Left forelimb (tissue), 1 donor: ENCODE measurements at regions not wholly inside any gene's neighbourhood (a gene's known extent, or its start where the extent isn't known, plus 50 kb on each side); places are given as distances from the start of the nearest gene placed in this dataset.

Source experiments
- DNase-seq: peaks from one replicate; pipeline ENCODE4 v3.0.0-alpha.2; 2018; ENCODE audit warnings: low spot score

DNA sequence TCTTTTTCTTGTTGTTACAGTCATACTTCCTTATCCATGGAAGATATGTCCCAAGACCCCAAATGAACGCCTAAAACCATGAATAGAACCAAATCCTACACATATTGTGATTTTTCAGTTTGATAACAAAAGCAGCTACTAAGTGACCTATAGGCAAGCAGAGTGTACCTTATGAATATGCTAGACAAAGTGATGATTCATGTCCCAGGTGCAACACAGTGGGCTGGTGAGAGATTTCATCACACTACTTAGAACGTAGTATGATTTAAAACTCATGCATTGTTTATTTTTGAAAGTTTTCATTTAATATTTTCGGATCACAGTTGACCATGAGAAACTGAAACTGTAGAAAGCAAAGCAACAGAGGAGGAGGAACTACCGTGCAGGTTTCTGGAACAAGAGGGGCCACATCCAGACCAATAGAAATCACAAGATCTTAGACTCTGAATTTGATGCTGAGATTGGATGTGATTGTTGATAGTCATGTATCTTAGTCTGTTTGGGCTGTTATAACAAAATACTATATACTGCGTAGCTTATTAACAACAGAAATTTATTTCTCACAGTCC is 470.8 kb upstream of the VRK2 start:
- DNase-seq: no peak

DNA sequence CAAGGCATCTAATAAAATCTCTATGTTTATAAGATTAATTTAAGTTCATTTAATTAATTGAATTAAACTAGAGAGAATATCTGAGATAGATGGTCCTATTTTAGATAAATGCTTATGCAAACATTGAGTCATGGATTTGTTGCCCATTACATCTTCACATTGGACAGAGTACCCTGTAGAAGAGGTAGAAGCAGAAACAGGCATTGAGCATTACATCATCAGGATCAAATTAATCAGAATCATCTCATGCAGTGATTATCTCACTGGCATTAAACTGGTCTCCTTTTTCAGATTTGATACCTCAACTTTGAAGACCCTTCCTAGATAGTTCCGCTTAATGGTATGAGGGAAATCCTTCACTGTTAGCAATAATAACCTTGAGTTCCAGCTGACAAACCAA is 469.6 kb upstream of the VRK2 start:
- DNase-seq: no peak

DNA sequence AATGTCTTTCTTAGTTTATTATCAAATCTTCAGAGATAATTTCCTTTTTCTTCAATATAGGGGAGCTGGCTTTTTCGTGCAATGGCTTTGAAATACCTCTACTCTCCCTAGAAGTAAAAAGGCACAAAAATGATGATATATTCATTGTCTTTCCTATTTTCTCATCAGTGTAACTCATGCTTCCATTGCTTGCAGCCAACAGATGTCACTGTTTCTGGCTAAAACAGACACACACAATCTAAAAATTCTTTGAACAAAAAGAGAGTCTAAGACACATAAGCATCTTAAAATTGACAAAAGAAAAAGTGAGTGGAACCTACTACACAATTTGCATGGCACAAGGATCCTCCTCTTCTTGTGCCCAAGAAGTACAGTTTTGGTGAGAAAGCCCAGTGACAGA is 448.7 kb upstream of the VRK2 start:
- DNase-seq: no peak

DNA sequence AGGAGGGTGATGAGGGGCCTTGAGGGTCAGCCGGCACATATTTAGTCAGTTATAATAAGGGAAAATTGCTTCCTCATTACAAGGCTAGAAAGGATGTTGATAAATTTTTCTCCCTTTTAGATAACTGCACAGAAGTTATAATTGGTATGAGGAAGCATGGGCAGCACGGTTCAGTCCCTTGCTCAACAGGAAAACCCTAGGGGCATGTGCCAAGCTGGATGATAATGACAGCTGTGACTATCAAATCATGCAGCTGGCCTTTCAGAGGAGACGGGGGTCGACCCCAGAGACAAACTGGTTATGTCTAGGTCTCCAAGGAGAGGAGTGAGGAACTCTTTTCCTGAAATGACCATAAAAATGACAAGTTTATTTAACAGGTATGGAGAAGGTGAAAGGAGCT is 448.1 kb upstream of the VRK2 start:
- DNase-seq: no peak

DNA sequence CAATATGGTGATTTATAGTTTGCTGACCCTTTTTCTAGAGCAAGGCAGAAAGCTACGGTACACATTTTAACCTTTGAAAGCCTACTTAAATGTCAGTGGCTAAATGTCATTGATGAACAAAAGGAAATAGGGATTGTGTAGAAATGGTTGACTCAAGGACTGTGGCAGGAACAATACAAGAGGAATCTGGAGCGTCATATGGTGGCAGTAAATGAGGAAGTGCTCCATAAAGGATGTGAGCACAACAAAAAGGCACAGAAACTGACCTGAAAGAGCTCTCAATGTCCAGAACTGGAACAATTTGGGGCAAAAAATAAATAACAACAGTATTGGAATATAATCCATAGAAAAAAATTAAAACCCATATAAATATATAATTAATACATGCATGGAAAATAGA is 443.9 kb upstream of the VRK2 start:
- DNase-seq: no peak

DNA sequence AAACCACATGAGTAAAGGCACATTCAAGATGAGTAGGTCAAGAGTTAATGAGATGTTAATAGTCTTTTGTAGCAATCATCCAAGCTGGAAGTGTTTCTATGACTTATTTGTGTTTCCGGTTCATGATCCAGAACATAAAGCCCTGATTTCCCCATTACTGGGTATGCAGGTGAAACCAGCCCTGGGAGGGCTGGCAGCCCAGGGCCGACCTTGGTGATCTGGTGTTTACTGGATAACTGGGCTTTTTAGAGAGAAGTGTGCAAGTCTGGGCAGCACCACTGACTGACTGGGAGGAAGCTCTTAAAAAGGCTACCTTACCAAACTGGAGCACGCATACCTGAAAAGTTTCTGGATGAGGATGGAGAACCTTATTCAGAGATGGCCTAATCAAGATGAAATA is 431.6 kb upstream of the VRK2 start:
- no peak for DNase-seq

DNA sequence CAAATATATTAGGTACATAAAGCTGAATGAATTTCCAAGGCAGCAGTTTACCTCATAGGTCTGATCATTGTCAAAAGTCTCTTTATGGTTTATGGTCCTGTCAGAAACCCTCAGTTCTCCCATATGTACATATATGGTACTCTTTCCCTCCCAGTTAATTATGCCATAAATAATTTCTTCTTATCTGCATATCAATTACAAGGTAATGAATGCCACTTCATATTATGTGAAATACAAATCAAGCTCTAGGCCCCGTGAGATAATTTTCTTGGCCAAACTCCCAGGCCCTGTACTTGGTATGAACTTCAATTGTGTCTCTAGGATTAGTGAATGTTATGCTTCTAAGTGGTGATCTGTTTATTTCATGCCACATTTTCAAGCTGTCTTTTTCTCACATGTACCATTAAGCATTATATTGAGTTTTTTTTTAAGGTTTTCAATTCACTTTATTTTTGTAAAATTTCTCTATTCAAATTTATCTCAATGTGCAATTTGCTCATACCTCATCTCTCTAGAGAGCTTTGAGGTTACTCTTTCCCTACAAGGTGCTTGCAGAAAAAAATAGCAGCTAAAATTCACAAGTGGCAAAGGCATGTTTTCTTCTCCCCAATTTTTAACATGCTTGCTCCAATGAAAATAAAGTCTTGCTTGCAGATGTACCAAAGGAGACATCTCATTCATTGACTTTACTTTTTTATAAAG is 430.6 kb upstream of the VRK2 start:
- DNase-seq: no peak

DNA sequence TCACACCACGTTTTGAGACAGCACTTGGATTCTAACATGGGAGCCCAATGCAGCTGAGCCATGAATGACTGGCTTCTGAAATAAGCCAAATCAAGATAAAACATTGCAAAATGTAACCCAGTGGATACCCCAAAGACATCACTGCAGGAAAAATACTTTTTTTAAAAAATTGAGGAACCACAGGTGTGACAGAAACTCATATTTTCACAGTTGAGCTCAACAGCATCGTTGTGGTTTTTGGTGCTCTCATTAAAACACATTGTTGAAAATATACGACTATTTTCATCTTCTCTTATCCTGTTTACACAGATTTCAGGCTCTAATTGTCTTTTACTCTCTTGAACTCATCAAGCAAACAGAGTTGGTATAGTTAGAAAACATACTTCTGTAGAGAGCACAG is 429.3 kb upstream of the VRK2 start:
- no peak for DNase-seq

DNA sequence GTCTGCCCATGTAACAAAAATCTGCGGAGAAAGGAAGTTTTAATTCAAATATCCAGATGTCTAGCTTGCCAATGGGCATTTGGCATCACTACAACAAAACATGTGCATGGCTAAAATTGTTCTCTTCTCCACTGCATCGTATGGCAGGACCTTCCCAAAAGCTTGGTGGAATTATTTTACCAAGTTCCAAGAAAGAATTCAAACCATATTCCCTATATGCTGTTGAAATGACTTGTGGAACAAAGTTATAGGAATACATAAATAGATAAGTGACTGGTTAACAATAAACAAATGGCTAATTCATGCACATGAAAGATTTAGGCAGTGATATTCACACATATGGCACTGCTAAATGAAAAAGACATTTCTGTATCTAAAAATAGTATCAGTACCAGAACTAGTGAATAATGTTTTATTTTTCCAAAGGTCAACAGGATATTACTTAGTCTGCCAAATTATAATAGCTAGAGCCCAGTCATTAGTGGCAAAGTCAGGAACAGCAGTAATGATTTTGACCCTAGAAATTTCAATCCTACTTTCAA is 425.4 kb upstream of the VRK2 start:
- DNase-seq: no peak

DNA sequence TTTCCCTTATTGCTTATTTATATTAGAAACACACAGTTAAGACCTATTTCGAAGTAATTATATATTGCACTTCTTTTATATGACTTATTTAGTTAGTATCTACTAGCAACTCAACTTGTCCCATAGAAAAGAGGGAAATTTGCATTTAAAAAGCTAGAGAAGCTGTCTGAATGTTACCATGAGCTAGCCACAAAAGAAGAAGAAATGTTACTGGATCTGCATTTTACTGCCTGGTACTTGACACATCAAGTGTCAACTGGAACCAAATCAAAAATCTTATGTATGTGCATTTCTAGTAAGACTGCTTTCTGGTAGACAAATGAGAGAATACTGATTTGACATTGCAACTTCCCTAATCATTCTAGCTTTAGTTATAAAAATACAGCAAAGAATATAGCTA is 424.6 kb upstream of the VRK2 start:
- no peak for DNase-seq

DNA sequence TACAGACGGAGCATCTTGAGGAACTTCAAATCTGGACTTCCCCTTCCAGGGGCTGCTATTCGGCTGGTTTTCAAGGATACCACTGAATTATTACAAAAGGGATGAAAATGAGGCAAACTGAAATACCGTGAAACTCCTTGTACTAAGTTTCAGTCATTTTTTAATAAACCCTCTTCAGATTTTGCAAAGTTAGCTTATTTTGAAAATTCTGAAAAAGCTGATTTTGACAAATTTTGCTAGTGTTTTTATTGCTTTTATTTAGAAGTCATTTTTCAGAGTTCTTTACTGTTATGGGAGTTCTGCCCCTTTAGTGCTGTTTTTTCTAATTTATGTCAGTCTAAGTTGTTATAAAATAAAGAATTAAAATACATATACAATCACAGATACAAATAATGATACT is 390.4 kb upstream of the VRK2 start:
- DNase-seq: no peak

DNA sequence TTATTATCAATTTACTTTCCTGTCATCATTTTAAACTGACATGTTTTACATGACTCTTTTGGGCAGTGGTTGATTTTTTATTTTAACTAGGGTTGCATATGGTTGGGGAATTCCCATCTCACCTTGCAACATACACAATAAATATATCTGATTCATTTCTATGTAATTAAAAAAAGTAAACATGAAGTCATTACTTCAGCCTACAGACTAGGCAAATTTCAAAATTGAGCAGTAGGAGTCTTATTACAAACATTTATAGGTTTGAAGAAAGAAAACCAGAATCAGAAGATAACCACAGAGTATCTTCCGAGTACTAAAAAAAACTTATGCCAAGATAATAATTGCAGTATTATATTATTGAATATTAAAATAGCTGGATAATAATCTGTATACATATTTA is 377.0 kb upstream of the VRK2 start:
- no peak for DNase-seq

DNA sequence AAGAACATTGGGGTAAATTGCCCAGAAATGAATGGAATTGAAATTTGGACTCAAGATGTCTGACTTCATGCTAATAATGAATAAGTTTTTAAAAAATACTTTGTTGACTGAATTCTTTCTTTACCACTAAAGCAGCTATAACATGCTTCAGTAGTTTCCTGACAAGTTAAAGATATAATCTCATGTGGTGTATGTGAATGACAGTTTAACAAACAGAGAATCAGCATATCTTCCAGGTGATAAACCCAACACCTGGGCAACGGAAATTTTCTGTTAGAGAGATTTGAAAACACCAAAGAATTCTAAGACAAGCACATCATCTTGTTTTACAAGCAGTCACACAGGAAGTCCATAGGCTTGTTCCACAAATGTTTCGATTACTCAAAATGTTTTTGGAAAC is 372.6 kb upstream of the VRK2 start:
- DNase-seq: no peak

DNA sequence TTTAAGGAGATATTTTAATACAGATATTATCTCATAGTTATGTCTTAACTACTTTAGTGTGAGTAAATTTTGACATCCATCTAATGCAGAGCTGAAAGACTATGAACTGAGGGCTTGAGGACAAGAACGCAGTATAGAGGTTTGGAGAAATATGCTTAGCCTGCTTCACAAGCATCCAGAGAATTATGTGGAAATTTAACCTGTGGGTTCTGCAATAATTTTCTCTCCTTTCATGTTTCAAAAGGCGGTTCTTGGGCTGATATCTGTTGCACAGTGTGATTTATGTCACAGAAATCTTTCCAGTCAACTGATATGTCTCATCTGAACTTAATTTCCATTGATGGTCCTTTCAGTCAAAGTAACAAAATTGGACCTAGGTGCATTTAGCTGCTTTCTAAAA is 371.9 kb upstream of the VRK2 start:
- no peak for DNase-seq

DNA sequence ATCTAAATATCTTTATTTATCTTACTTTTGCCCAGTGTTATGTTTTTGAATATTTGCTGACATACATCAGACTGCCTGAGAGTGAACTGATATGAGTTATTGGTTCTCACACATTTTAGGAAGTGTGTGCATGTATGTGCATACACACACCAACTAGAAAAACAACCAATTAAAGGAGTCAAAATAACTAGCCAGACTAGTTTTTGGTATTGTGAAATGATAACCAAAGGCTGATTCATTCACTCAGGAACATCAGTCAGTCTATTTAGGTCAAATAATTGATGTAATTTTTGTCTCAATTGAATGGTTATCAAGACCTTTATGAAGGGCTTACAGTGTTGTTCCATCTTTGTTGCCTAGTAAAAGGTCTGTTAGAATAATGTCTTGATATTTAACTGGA is 369.3 kb upstream of the VRK2 start:
- no peak for DNase-seq

DNA sequence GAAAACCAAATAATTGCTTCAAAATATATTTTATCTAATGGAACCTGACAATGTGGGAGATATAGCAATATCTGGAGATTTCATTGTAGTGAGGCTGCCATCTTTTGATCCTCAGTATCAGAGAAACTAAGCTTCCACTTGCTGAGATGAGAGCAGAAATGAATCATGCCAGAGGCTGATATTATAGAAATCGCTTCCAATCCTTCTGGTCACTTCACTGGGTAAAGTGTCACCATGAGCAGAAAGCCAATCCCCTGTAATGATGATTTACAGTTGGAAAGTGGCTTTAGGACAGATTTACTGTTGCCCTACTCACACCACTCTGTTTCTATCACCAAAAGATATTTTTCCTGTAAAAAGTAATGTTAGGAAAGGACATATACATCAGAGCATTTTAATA is 365.0 kb upstream of the VRK2 start:
- no peak for DNase-seq

DNA sequence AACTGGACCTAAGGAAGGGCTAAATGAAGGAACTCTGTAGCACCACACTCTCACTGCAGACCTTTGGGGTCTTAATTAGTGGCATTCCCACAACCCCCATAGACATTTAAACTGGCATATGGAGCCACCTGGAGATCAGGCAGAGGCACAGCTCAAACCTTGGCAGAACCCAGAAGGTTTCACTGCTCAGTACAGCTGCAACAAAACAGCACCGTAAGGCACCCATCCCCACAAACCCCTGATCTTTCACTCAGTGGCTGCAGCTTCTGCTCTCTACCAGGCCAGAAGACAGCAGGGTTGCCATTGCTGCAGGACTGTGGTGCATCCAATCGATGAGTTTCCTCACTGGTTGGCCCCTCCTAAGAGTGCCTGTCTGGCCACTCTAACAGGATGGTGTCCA is 361.6 kb upstream of the VRK2 start:
- no peak for DNase-seq

DNA sequence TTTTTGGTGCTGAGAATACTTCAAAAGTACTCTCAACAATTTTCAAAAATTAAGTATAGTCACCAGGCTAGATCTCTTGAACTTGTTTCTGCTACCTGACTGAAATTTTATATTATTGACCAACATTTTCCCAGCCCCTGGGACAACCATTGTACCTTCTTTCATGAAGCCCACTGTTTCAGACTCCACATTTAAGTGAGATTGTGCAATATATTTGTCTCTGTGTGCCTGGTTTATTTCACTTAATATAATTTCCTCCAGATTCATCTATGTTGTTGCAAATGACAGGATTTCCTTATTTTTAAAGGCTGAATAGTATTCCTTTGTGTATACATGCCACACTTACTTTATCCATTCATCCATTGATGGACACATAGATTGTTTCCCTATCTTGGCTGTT is 354.2 kb upstream of the VRK2 start:
- no peak for DNase-seq

DNA sequence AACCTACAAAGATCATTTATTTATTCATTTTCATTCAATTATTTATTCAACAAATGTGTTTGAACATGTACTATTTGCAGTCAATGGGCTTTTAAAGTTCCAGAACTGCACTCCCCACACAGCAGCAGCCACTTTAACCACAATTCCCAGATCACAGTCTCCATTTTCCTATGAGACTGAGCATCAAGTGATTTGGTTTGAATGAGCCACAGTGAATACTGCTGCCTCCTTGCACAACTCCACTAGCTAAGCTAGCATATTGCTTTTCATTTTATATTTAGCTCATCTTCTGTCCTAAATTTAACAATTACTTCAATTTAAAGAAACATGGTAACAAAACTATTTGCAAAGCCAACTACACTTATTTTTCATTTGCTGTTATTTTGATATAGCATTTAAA is 353.4 kb upstream of the VRK2 start:
- no peak for DNase-seq

DNA sequence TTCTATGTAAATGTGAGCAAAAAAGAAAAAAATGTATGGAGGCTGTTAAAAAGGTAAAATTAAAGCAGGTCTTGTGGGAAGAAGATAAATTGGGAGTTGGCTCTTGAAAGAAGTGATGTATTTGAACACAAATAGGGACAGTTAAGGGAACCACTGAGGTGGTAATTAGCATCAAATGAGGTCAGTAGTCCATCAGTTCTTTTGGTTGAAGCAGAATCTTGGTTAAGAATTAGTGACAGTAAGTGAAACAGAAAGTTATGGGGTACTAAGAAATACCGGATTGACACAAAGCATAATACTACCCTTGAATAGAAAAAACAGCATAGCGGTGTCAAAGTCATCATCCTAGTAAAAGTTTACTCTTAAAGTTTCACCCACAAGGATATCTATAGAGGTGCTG is 352.6 kb upstream of the VRK2 start:
- no peak for DNase-seq

DNA sequence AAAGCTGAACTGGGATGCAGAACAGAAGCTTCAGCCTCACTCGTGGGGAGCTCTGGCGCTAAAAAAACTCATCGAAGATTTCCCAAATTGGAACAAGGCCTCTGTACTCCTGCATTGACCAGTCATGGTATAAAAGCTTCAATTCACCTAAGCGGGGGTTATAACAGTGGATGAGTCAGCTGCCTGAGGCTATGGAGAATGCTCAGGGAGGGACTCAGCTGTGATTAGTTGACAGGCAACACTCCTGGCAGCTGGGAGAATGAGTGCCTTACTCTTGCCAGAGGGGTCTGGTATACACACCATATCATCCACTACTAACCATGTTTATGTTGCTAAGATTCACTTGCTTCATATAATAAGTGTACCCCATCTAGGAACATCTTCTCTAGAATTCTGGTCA is 350.6 kb upstream of the VRK2 start:
- DNase-seq: no peak

DNA sequence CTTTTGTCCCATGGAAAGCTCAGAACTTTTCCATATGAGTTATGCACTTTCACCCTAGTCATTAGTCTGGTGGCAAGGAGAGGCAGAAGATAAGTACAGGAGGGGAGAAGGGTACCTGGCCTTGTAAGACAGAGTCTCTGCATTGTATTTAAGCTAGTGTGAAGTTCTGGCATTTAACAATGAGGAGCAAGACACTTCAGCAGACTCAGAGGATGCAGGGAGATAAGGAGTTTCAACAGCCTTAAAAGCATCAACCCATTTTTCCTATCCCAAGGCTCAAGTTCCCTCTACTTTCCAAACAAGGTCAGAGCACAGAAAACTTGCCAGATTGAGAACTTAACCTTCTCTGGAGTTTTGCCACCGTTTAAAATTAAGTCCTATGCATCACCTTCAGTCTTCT is 348.2 kb upstream of the VRK2 start:
- no peak for DNase-seq

DNA sequence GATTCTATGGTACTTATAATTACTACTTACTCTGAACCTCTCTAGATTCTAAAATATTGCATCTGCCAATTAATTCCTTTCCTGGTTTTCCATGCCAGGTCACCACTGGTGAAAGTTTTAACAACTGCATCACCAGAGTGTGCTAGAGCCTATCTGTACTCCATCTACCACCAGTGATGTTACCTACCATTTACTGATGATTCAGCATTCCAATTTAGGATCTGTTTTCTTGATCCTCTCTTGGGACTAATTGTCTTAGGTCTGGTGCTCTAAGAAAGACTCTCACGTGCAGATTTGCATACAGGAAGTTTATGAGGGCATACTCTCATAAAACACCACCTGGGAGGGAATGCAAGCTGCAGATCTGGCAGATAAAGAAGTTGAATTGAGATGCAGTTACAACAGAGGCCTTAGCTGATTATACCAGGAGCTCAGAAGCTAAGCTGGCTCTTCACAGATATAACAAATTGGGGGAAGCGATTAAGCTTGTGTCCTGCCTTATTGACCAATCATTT is 347.6 kb upstream of the VRK2 start:
- DNase-seq: no peak

DNA sequence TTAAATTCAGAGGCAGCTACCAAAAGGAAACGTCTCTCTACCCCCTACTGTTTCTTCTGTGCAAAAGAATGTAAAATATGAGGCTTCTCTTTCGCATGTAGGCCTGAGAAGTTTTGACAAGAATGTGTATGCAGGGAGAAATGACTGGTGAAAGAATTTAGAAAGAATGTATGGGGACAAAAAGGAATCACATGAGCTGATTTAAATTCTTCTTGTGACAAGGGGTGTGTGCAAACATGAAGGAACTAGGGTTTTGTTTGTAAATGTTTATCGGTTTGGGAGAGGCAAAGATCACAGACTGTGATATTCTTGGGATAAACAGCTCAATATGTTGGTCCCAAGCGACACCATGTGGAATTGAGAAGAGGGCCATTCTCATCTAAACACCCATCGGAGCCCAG is 345.2 kb upstream of the VRK2 start:
- no peak for DNase-seq
